Amniotic epithelial cell (primary cell): ENCODE measurements at regions not wholly inside any gene's neighbourhood (a gene's known extent, or its start where the extent isn't known, plus 50 kb on each side); places are given as distances from the start of the nearest gene placed in this dataset.

Experiments used
- DNase-seq: peaks from one replicate; pipeline ENCODE4 v3.0.0-alpha.2; 2010; ENCODE audit warnings: low read depth

DNA sequence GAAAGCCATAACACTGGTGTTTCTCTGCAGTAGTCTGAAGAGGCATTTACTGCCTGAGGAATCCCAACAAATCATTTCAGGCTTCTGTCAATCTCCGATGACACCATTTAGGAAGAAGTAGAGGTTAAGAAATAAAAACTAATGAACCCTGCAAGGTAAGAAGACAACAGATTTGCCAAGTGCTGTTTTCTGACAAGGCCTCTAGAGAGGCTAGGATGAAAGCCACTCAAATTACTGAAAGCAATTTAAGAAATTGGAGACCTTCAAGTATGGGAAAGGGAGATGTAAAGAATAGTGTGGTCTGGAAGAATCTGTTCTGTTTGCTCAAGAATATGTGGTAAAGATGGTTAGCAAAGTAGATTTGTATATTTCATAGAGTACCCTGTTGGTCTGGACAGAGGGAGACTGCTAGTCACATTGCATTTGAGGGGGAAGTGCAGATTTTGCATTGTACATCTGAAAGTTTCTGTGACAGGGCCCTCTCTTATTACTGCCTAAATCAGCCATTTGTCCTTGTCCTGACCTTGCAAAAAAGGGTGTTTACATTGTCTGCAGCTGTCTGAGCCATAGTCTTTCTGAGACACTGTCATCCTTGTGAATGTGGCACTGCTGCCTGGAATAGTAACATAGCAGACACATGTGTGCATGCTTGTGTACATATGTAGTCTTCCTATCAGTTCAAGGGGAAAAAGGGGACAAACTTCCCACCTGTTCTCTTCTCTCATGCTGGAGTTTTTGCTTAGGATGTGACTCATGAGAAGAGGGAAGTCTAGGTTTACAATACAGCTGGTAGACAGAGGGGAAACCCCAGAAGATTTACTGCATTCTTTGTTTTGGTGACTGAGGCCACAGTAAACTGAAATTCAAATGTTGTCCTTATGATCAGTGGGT is 640.2 kb upstream of the KIRREL3 start:
- DNase-seq: no peak

DNA sequence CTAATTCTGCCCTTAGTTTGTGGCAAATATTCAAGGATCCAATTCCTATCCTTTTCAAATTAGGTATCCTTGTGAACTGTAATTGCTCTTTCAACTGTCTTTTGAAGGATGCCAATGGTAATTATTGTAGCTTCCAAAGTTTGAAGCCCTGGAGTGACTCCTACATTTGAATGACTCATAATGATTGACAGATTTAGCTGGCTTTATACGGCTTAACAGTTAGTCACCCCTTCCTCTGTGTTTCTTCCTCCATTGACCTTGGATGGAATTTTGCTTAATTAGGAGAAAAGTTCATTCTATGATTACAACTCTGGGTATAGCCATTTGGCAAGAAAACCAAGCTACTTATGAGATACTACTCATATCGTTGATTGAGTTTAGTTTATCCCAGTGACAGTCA is 639.3 kb upstream of the KIRREL3 start:
- no peak for DNase-seq

DNA sequence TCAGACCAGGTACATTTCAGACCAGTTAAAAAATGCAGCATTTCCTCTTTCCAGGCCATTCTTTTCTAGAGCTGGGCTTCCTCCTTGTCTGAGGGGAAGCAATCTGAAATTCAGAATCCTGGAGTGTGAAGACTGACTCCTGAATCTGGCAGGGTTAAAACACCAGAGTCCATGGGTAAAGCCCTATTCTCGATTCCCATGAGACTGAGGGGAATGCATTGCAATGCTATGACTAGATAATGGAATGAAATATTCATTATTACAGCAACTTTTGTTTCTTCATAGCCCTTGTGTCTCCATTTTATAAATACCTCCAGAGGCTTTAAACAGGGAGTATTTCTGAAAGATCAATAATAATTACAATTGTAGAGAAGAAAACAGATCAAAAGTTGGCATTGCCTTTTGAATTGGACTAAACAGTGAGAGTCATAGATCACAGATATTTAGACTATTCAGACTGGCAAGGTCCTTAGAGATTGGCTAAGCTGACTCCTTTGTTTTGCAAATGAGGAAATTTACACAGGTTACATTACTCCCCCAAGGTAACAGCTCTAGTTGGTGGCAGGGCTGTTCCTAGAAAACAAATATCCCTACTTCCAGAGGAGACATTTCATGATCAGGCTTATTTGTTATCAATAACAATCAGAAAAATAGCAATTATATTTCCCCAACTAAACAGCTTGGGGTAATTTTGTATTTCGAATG is 632.6 kb upstream of the KIRREL3 start:
- no peak for DNase-seq

DNA sequence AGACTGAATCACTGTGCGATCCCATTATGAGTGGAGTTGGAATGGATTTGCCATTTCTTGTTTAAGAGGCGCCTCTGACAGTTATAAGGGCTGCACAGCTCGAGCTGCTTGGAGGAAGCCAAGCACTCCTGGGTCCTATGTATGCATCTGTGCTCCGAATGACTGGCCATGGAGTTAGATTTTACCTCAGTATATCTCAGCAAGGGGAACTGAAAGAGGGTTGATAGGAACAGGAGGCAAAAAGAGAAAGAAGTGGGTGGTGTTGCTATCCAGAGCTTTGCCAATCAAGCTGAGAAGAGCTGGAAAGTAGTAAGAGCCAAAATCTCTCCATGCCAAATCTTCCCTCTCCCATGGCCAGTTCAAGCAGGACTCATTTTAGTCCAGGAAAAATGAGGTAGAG is 632.0 kb upstream of the KIRREL3 start:
- no peak for DNase-seq

DNA sequence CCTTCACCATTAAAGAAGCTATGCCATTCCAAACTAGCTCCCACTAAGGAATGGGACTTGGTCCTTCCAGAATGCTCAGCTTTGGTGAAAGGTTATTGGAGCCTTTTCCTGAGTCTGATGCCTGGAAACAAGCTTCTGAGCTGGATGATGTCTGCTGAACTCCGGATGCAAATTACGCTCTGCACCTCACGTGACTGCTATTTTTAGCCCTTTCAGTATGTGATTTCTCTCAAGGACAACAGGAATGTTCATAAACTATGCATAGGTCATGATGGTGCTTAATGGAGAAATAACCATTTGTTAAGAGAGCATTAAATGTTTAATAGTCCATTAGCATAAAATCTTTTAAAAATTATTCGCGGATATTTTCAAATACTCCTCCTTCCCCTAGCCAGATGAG is 631.4 kb upstream of the KIRREL3 start:
- DNase-seq: no peak

DNA sequence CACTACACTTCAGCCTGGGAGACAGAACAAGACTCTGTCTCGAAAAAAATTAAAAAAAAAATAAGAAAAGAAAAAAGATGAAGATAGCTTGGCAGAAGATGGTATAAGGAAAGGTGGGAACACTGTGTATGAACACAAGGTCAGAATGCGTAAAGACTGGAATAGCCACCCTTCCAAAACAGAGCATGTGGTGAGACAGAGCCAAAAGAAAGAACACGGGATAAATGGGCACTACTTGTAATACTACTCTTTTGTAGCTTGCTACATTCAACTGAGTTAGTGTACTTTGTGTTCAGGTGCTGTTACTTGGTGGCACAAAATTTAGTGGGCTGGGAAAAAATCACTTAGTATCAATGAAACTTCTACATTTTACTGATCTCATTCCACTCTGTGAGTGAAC is 628.6 kb upstream of the KIRREL3 start:
- no peak for DNase-seq

DNA sequence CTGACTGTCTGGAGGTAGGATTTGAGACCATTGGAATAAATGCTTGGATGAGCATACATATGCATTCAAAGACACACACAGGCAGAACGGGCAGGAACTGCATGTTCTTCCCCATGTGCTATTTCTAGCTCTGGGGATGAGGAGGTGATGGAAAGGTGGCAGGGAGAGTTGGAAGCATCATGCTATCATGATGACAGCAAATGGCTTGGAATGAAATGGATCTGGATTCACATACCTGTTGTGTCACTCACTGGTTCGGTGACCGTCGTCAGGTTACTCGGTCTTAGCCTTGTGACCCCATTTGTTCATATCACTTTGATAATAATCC is 627.9 kb upstream of the KIRREL3 start:
- no peak for DNase-seq

DNA sequence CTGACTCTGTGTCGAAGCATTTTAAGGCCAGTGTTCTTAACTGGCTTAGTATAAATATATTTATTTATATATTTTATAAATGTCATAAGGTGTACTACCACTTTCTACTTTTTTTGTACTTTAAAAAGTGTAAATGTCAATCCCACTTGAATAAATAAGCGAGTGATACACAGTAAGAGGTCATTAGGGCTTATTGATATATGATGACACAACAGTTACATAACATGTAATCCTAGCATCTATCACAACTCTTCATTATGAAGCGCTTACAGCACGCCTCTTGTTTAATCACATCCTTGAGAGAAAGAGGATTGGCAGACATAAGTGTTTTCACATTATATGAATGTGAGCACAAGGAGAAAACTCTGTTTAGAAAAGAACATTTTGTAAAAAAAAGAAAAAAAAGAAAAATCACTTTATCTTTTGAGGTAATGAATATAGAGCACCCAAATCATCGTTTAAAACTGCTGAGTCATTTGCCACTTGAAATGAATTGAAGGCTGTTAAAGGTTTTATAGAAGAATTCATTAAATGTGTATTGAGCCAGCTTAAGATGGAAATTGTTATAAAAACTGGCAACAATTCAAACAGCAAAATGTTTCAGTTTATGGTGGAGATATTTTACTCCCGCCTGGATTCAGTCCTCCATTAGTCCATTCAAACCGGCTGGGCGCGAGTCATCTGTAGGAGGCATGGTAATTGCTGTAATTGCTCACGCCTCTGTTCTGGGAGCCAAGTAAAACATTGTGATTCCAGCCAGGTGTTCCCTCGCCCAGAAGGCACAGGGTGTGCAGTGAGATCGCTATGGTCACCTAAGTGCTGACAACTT is 627.3 kb upstream of the KIRREL3 start:
- no peak for DNase-seq

DNA sequence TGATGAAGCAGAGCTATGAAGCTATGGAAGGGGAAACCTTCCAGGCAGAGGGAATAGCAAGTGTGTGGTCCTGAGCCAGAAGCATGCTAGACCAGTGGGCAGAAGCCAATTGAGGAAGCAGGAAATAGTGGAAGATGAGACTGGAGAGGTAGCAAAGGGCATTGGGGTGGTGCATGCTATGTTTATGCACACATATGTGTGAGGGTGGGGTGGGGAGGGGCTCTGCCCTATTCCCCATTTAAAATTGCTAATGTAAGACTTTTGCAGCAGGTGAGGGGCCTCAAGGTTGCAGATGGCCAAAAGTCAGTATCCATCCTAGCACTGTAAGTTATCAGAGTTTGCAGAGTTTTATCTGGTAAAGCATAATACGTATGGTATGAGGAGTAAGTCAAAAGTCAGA is 626.6 kb upstream of the KIRREL3 start:
- no peak for DNase-seq

DNA sequence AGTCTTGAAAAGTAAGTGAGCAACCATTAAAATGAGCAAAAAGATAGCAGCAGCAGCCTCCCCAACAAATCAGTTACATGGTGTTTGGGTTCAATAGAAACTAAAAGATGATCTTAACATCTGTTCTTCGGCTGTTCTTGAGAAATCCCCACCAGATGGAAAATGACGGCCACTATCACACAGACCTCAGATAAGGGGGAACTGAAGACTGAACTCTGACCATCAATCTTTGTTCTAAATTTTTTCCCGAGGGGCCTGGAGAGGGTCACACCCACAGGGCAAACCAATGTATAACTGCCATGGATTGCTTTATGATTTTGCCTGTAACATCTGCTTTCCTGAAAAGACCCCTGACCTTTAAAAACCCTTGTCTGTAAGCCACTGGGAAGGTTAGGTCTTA is 624.8 kb upstream of the KIRREL3 start:
- no peak for DNase-seq

DNA sequence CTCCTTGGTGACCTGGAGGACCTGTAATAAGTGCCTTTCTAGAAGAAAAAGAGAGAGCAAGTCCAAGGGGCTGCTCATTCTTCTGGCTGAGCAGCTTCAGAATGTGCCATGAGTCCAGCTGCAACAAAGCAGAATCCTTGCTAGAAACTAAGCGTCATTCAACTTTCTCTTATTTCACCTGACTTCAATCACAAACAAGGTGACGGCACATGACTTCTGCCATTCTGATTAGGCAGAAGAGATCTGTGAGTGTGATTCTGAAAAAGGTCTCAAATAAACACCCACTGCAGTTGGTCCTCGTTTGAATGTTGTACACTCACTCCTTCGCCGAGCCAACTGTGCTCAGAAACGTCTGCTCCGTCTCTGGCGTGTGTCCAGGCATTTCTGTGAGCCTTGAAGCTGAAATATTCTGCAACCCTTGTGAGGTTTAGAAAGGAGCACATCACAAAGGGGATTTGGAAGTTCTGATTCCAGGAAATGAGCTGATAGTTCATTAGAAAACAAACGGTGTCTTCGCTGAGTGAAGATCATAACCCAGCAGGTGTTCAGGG is 623.8 kb upstream of the KIRREL3 start:
- DNase-seq: no peak

DNA sequence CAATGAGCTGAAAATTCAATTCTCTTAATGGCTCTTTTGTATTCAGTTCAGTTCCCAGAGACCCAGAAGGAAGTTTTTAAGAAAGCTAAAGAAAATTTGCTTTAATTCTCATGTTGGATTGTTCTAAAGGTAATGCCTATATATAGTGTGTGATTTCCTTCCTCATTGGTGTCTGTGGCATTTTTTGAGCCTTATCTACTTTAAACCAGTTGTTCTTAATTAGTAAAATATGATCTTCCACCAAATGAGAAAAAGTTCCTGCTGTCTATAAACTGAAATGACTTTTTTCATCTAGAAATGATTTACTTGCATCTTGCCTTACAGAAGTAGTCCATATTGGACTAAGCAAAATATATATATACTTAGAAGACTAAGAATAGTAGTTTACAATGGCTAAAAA is 622.1 kb upstream of the KIRREL3 start:
- DNase-seq: no peak

DNA sequence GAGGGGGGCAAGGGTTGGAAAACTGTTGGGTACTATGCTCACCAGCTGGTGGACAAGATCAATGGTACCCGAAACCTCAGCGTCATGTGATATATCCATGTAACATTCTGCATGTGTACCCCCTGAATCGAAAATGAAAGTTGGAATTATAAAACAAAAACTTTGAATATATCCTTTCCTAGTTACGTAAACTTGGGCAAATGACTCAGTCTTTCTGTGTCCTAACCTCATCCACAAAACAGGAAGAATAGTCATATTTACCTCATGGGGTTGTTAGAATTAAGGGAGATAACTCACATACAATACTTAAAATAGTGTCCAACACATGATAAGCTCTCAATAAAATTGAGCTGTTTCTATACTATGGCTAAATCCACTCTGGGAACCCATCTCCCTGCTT is 620.1 kb upstream of the KIRREL3 start:
- no peak for DNase-seq

DNA sequence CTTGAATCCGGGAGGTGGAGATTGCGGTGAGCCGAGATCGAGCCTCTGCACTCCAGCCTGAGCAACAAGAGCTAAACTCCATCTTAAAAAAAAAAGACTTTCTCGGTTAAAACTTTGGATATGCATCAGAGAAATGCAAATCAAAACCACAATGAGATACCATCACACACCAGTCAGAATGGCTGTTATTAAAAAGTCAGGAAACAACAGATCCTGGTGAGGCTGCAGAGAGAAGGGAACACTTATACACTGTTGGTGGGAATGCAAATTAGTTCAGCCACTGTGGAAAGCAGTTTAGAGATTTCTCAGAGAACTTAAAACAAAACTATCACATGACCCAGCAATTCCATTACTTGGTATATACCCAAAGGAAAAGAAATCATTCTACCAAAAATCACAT is 619.4 kb upstream of the KIRREL3 start:
- DNase-seq: no peak

DNA sequence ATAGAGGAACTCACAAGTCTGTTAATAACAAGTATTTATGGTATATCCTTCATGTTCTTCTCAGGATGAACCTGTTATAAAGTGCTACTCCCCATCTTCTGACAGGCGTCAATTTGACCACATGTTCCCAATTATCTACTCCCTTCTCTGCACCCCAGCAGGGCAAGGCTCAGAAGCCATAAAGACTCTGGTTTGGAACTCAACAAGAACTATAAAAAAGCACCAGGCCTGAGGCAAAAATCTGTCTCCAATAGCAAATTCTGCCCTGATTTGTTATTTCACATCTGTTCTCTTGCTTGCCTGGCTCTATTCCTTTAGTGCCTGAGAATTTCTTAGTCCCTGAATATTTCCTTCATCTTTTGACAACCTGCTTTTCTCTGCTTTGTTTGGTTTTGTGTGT is 618.2 kb upstream of the KIRREL3 start:
- no peak for DNase-seq

DNA sequence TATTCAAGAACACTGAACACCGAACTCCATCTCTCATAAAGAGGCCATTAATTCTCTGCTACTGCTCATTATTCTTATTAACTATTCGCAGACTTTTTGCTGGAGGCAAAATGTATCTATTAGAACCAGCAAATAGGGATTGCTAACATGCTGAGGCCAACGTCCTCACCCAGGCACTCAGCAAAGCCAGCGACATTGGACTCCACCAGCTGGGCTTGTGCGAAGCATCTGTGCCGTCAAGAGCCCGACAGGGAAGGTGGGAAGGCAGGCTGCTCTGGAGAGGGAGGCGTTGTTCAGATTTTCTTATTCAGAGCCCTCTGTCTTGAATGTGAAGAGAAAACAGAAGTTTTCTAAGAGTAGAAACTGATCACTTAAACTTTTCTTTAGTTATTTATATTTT is 615.6 kb upstream of the KIRREL3 start:
- no peak for DNase-seq

DNA sequence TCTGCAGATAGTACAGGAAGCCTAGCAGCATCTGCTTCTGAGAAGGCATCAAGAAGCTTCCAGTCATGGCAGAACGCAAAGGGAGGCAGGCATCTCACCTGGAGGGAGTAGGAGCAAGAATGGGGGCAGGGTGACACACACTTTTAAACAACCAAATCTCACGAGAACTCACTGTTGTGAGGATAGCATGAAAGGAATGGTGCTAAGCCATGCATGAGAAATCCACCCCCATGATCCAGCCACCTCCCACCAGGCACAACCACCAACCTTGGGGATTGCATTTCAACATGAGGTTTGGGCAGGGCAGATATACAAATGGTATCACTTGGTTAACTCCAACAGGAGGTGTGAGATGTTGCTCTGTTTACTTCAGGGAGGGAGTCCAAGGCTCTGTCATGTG is 612.0 kb upstream of the KIRREL3 start:
- no peak for DNase-seq

DNA sequence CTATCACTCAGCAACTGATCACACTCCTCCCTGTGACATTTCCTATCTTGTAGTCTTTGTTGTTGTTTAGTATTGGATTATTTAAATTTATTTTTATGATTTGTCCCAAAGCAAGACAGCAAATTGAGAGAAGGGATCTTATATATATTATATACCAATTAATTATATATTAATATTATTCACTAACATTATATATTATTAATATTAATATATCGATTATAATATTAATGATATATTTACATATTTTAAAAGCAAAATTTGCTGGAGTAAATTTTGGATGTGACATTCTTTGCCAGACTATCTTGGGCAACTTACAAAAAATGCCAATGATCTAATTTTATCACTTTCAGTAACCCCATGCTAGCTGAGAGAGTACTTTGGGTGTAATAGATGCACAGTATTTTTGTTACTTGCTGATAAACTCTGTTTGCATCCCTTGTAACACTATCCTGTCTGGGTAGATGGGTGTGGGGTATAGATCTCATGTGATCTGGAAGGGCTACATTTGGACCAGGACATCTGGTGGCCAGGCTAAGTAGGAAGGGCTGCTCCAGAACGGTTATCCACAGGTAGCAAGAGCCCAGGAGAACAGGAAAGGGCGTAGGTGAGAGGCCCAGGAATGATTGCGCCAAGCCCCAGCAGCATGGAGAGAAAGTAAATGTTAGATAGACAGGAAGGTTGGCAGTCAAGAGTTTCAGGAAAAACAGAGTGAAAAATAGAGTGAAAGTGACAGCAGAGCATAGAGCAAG is 608.6 kb upstream of the KIRREL3 start:
- DNase-seq: no peak

DNA sequence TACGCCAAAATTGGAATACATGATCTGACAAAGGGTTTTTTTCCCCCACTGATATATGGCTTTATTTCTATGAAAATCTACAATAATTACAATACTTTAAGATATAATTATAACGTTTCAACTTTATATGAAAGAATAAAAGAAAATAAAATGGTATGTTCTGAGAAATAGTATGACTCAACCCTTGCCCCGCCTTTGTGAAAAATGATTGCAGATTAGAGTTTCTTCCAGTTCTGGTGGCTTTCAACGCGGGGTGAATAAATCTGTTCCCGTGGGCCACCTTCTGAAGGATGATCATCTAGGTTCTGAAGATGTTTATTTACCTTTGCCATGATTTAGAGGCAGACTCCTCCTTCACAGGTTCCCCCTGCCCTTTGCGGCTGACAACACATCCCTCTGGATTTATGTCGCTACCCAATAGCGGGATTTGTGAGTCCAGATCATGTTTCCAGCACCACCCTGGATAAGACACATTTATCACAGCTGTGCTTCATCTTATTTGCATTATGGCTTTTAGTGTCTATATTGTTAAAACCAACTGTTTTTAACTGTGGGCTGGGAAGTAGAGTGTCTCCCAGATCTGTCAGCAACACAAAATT is 607.0 kb upstream of the KIRREL3 start:
- DNase-seq: no peak

DNA sequence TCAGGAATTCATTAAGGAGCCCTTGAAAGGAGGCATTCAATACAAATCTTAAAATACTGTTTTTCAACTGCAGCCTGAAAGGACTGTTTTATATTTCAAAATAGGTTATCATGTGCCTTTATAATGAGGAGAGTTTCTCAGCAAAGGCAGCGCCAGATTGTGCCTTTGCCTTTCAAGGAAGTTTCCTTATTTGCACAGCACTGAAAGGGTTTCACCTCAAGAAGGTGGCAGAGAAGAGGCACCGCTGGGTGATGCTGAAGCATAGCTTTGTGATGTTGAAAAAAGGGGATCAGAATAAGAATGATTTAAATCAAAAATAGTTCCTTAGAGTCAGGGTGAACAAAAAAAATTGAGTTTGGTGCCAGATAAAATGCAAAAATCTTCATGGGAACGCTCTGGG is 601.0 kb upstream of the KIRREL3 start:
- no peak for DNase-seq

DNA sequence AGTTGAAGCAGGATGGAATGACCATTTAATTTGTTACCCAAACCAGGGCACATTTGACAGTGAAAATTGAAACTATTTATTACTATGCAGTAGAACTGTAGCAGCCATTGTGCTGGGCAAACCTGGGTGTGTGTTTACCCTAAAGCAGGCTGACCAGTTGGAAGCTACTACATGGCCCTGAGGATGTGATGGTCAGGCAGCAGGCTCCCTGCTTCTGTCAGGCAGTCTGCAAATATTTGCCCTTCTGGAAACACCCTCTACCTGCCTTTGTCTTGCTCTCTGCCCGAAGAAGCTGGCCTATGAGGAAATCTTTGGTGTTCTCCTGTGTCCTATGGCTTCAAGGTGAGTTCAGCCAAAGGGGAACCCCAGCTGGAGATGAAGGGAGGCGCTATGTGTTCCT is 600.1 kb upstream of the KIRREL3 start:
- no peak for DNase-seq

DNA sequence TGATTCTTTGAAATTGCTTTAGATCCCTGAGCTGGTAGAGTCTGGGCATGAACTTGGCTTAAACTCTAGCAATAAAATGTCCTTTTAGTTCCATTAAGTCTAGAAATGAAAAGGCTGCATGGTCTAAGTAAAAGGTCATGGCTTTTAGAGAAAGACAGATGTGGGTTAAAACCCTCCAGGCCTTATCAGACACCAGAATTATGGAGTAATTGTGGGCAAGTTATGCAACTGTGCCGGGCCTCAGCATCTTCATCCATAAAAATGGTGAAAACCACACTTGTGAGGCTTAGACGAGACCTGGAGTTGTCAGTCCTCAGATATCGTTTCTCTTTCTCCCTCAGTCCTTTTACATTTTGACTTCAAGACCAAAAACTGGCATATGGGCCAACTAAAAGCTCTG is 597.9 kb upstream of the KIRREL3 start:
- no peak for DNase-seq
